Fibroblast of villous mesenchyme (primary cell): ENCODE measurements at regions not wholly inside any gene's neighbourhood (a gene's known extent, or its start where the extent isn't known, plus 50 kb on each side); places are given as distances from the start of the nearest gene placed in this dataset.

Source experiments
- DNase-seq: peaks from one replicate; pipeline ENCODE4 v3.0.0-alpha.2; 2010; ENCODE audit warnings: low read depth
- H3K4me3 ChIP-seq: 2 replicates; pipeline ENCODE4 v1.5.1; 2011; ENCODE audit warnings: low read depth, mild to moderate bottlenecking, low read length
- TF ChIP-seq, protein P1 (sequence below): IDR thresholded peaks from 2 replicates; pipeline ENCODE4 v1.5.1; 2012; ENCODE audit warnings: low read depth, mild to moderate bottlenecking, low read length; ENCODE audit not compliant: insufficient read depth

DNA sequence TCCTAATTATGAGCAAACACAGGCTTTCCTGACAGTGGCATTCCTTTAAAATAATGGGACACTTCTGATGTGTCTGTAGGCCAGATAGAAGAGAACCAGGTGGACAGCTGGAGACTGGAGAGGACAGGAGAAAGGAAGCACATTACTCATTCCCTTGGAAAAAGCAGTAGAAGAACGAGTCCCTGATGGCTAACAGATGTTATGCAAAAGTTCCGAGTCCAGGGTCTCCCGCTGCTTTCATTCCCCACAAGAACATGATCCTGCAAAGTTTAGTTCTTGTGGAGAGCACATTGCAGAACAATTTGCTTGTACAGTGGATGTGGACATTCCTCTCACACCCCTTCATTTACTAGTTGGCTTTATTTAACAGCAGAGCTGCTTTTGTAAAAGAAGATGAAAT lies 137.6 kb downstream of the GPAM start:
- TF ChIP-seq, protein P1, sequence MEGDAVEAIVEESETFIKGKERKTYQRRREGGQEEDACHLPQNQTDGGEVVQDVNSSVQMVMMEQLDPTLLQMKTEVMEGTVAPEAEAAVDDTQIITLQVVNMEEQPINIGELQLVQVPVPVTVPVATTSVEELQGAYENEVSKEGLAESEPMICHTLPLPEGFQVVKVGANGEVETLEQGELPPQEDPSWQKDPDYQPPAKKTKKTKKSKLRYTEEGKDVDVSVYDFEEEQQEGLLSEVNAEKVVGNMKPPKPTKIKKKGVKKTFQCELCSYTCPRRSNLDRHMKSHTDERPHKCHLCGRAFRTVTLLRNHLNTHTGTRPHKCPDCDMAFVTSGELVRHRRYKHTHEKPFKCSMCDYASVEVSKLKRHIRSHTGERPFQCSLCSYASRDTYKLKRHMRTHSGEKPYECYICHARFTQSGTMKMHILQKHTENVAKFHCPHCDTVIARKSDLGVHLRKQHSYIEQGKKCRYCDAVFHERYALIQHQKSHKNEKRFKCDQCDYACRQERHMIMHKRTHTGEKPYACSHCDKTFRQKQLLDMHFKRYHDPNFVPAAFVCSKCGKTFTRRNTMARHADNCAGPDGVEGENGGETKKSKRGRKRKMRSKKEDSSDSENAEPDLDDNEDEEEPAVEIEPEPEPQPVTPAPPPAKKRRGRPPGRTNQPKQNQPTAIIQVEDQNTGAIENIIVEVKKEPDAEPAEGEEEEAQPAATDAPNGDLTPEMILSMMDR: no peak
- no peak for DNase-seq
- H3K4me3 ChIP-seq: no peak overlapping the region

DNA sequence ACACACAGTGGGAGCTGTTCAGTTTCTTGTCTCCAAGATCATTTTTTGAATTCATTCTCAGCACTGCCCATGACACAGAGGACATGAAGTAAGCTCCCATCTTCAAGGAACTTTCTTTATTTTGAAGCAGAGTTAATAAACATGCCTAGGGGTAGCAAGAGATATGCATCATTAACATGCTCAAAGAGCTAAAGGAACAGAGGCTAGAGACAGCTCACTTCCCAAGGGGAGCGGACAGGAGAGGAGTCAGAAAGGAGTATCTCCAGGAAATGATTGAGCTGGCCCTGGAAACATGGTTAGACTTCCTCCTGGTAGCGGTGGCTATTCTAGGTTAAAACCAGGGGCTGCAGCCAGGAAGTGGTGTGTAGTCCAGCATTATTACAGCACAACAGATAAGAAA lies 135.9 kb downstream of the GPAM start:
- H3K4me3 ChIP-seq: no peak overlapping the region
- no peak for DNase-seq
- TF ChIP-seq, protein P1: no peak

DNA sequence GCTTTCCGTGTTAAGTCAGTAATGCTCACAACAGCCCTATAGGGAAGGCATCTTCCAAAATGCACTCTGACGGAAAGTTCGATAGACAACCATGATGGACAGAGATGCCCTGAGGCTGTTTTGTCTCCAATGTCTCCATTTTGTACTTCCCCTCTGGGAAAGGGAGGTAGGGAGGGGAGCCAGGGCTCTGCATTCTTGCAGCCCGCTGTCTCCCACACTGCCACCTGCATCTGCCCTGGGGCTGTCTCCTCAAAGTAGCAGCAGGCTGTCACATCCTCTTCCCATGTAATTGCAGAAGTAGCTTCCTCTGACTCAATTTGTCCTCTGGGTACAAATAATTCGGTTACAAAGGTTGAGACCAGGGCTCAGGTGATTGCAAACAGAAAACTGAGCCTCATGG lies 131.4 kb downstream of the GPAM start:
- TF ChIP-seq, protein P1: no peak
- H3K4me3 ChIP-seq: no peak overlapping the region
- DNase-seq: no peak

DNA sequence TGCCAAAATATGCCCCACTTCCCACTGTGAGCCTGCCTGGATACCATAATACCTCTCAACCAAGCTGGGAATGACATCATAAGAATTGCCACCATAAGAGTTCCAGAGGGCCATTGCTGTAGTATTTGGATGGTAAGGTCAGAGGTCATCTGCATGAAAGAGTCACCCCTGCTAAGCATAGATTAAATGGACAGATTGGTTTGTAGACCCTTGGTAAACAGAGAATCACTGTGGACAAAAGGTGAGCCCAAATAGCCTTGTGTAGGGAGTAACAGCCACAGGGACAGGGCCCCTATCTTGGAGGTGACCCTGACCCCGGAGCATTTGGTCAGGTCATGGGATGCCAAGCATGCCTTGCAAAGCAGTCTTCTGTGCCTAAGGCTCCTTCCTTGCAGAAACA lies 129.7 kb downstream of the GPAM start:
- TF ChIP-seq, protein P1: no peak
- DNase-seq: no peak
- H3K4me3 ChIP-seq: no peak overlapping the region

DNA sequence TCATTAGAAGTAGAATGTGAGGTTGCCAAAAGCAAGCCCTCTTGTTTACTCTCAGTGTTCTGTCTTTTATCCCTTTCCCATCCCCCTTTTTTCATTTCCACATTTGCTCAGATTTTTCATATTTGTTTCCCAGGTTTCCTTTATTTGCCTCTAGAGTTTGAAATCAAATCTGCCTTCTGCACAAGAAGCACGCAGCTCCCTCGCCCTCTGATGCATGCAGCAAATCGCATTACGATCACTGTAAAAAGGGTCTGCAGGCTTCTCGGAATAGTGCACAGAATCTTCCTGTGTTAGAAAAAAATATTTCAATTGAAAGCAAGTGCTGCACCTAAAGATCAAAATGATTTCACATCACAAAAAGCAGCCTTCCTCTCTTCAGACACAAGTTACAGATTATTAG lies 129.0 kb downstream of the GPAM start:
- no peak overlapping the region for H3K4me3 ChIP-seq
- TF ChIP-seq, protein P1: no peak
- DNase-seq: no peak

DNA sequence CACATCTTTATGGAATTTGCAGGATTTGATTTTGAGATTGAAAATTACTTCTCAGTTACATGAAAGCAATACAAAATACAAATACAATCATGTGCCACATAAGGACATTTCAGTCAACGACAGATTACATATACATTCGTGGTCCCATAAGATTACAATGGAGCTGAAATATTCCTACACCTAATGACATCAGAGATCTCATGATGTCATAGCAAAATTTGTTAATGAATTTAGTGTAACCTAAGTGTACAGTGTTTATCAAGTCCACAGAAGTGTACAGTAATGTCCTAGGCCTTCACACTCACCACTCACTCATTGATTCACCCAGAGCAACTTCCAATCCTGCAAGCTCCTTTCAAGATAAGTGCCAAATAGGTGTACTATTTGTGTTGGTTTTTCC lies 126.5 kb downstream of the GPAM start:
- DNase-seq: no peak
- TF ChIP-seq, protein P1: no peak
- no peak overlapping the region for H3K4me3 ChIP-seq

DNA sequence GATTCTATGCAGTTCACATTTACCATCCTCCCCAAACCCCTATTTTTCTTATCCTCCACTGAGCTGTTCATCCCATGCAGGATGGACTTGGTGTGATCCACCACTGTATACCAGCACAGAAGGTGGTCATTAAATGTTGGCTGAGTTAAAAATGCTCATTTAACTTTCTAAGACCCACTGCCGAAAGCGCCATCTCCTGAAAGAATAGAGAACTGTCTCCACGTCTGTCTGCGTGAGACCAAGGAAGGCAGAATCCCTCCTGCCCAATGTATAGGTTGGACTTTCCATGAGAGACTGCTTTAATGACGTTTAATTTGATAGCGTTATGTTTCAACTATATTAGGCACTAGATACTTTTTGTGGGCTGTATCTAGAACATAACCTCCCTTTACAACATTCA lies 124.3 kb downstream of the GPAM start:
- H3K4me3 ChIP-seq: no peak overlapping the region
- DNase-seq: no peak
- TF ChIP-seq, protein P1: no peak
